Thoracic aorta (tissue), 2 donors: ENCODE measurements at regions not wholly inside any gene's neighbourhood (a gene's known extent, or its start where the extent isn't known, plus 50 kb on each side); places are given as distances from the start of the nearest gene placed in this dataset.

ENCODE experiments used
- ATAC-seq: fragments of 150-250 bp; one replicate; pipeline ENCODE4 v1.8.0; 2017; ENCODE audit warnings: low read depth; ENCODE audit not compliant: insufficient number of reproducible peaks, low FRiP score
- DNase-seq: peaks from one replicate; pipeline ENCODE4 v3.0.0-alpha.2; 2020; ENCODE audit warnings: low spot score
- H3K27ac ChIP-seq, 2 donors: fragments of 200-600 bp; sonication (generic); 1 replicate in 1 of 2; 2 replicates in 1 of 2; pipeline ENCODE4 v1.5.1; 2016; ENCODE audit warnings: mild to moderate bottlenecking in 2 of 2, moderate library complexity in 2 of 2
- H3K27me3 ChIP-seq: fragments of 200-600 bp; sonication (generic); replicated peaks from 2 replicates; pipeline ENCODE4 v1.6.0; 2016; ENCODE audit warnings: mild to moderate bottlenecking; ENCODE audit not compliant: insufficient read depth
- H3K36me3 ChIP-seq: fragments of 200-600 bp; sonication (generic); one replicate; pipeline ENCODE4 v1.5.1; 2016
- H3K4me1 ChIP-seq, 2 donors: fragments of 200-600 bp; sonication (generic); 1 replicate in 1 of 2; 2 replicates in 1 of 2; pipeline versions ENCODE4 v1.5.1 to v1.6.0; 2016; ENCODE audit warnings: low read depth in 2 of 2, mild to moderate bottlenecking in 1 of 2; ENCODE audit not compliant: control insufficient read depth in 1 of 2
- H3K4me3 ChIP-seq: fragments of 200-600 bp; sonication (generic); 2 replicates; pipeline ENCODE4 v1.5.1; 2016; ENCODE audit warnings: mild to moderate bottlenecking
- H3K9me3 ChIP-seq: fragments of 200-600 bp; sonication (generic); 2 replicates; pipeline ENCODE4 v1.5.1; 2016
- CTCF ChIP-seq: fragments of 200-600 bp; sonication (generic); IDR thresholded peaks from one replicate; pipeline ENCODE4 v1.5.1; 2019; ENCODE audit warnings: antibody characterized with exemption

- Histone ChIP-seq H3K27ac (no peak overlapping the region), H3K4me3 (no peak overlapping the region), H3K4me1 (no peaks in the 10 kb centered on the region), H3K27me3 (no peaks in the 10 kb centered on the region), H3K9me3 (peaks cover under 1% of the 10 kb centered on the region), H3K36me3 (no peaks in the 10 kb centered on the region)
- DNase-seq, result no peak
- ATAC-seq, result no peak
- no peak for TF ChIP-seq CTCF
Observed at GRCh38 chr11:70788248-70789022, 390.1 kb downstream of the CTTN start.

- ATAC-seq, result no peak
Observed at GRCh38 chr11:70790671-70791300, 392.5 kb downstream of the CTTN start.

GRCh38 chr11:70796648-70797227, 398.4 kb downstream of the CTTN start:
- H3K4me1 ChIP-seq, result no peaks in the 10 kb centered on the region
- ATAC-seq (no peak), DNase-seq (no peak)
- no peak overlapping the region for H3K4me3 ChIP-seq
- TF ChIP-seq CTCF, result no peak
- no peaks in the 10 kb centered on the region for H3K36me3 ChIP-seq
- H3K9me3 ChIP-seq, result peaks cover 6% of the 10 kb centered on the region
- no peaks in the 10 kb centered on the region for H3K27me3 ChIP-seq
- H3K27ac ChIP-seq, result no peak overlapping the region

More at GRCh38 chr11:70790671-70791300, 392.5 kb downstream of the CTTN start:
- H3K4me3 ChIP-seq, result no peak overlapping the region
- no peaks in the 10 kb centered on the region for H3K36me3 ChIP-seq
- DNase-seq, result no peak
- H3K4me1 ChIP-seq, result no peaks in the 10 kb centered on the region
- no peak overlapping the region for H3K27ac ChIP-seq
- H3K27me3 ChIP-seq, result no peaks in the 10 kb centered on the region
- H3K9me3 ChIP-seq, result peaks cover 6% of the 10 kb centered on the region
- no peak for TF ChIP-seq CTCF

- Histone ChIP-seq H3K9me3 (peaks cover 6% of the 10 kb centered on the region), H3K27ac (no peak overlapping the region), H3K4me3 (no peak overlapping the region), H3K27me3 (no peaks in the 10 kb centered on the region), H3K4me1 (no peaks in the 10 kb centered on the region), H3K36me3 (no peaks in the 10 kb centered on the region)
- no peak for TF ChIP-seq CTCF
- ATAC-seq, result no peak
- no peak for DNase-seq
Observed at GRCh38 chr11:70798296-70798695, 400.0 kb downstream of the CTTN start.

- Histone ChIP-seq H3K9me3 (no peaks in the 10 kb centered on the region), H3K36me3 (no peaks in the 10 kb centered on the region), H3K27ac (no peak overlapping the region), H3K27me3 (no peaks in the 10 kb centered on the region), H3K4me3 (no peak overlapping the region), H3K4me1 (no peaks in the 10 kb centered on the region)
- no peak for ATAC-seq
- no peak for TF ChIP-seq CTCF
- no peak for DNase-seq
Observed at GRCh38 chr11:70799386-70799785, 401.1 kb downstream of the CTTN start.
